IMR-90 (cell line): ENCODE measurements at regions not wholly inside any gene's neighbourhood (a gene's known extent, or its start where the extent isn't known, plus 50 kb on each side); places are given as distances from the start of the nearest gene placed in this dataset.

Source experiments
- ATAC-seq: fragments of 200-7000 bp; cut with Tn5 transposase; 2 replicates; pipeline ENCODE4 v1.9.1; 2020; ENCODE audit warnings: low read depth, mild to moderate bottlenecking, moderate library complexity
- BruUV-seq: library from RNA; stranded (reverse); fragments of 400-500 nt; replicated peaks from 2 replicates; lab custom pipeline; 2021; lab: Mats Ljungman, UMichigan
- CTCF ChIA-PET: fragments of 300-600 bp; formaldehyde crosslinking; extraction: SDS; loops from one replicate; lab custom pipeline; 2021; ENCODE audit warnings: antibody characterized with exemption; lab: Yijun Ruan, JAX
- POLR2A ChIA-PET: fragments of 300-600 bp; sonication (Branson Sonifier 250); formaldehyde crosslinking; loops from one replicate; lab custom pipeline; 2022; ENCODE audit warnings: antibody characterized with exemption; ENCODE audit not compliant: unreplicated experiment; lab: Charles Lee
- DNase-seq: peaks from one replicate; pipeline ENCODE4 v3.0.0; 2013
- H2AFZ ChIP-seq: replicated peaks from 2 replicates; pipeline ENCODE3; 2013; ENCODE audit warnings: low read length, mild to moderate bottlenecking; ENCODE audit not compliant: poor library complexity
- H2AK5ac ChIP-seq: 2 replicates; pipeline ENCODE4 v1.6.1; 2013; ENCODE audit warnings: low read depth, low read length, inconsistent platforms
- H2AK9ac ChIP-seq: replicated peaks from 2 replicates; pipeline ENCODE3; 2013; ENCODE audit warnings: mild to moderate bottlenecking, low read depth, low read length, moderate library complexity; ENCODE audit not compliant: poor library complexity
- H2BK120ac ChIP-seq: 2 replicates; pipeline ENCODE4 v1.6.1; 2013; ENCODE audit warnings: low read depth, low read length, inconsistent platforms
- H2BK15ac ChIP-seq: 3 replicates; pipeline ENCODE4 v1.6.1; 2013; ENCODE audit warnings: low read depth, low read length, inconsistent platforms
- H2BK20ac ChIP-seq: 2 replicates; pipeline ENCODE4 v1.6.1; 2013; ENCODE audit warnings: low read depth, mild to moderate bottlenecking, inconsistent platforms, low read length, moderate library complexity
- H2BK5ac ChIP-seq: 2 replicates; pipeline ENCODE4 v1.6.1; 2013; ENCODE audit warnings: mild to moderate bottlenecking, low read depth, low read length, inconsistent platforms; ENCODE audit not compliant: poor library complexity, severe bottlenecking
- H3K14ac ChIP-seq: replicated peaks from 2 replicates; pipeline ENCODE4 v1.6.1; 2013; ENCODE audit warnings: low read depth, low read length, inconsistent platforms
- H3K18ac ChIP-seq: 2 replicates; pipeline ENCODE4 v1.6.1; 2013; ENCODE audit warnings: low read depth, low read length, control low read depth
- H3K23ac ChIP-seq: 2 replicates; pipeline ENCODE4 v1.6.1; 2013; ENCODE audit warnings: low read depth, low read length, inconsistent platforms
- H3K27ac ChIP-seq: 2 replicates; pipeline ENCODE4 v1.5.1; 2013; ENCODE audit warnings: mild to moderate bottlenecking, control low read depth, low read length; ENCODE audit not compliant: insufficient read depth
- H3K27me3 ChIP-seq: 2 replicates; pipeline ENCODE4 v1.6.1; 2013; ENCODE audit warnings: low read length; ENCODE audit not compliant: control insufficient read depth, insufficient read depth
- H3K36me3 ChIP-seq: 2 replicates; pipeline ENCODE4 v1.6.1; 2013; ENCODE audit warnings: low read length, mixed read lengths; ENCODE audit not compliant: control insufficient read depth, insufficient read depth
- H3K4ac ChIP-seq: 2 replicates; pipeline ENCODE4 v1.6.1; 2013; ENCODE audit warnings: low read depth, low read length, inconsistent platforms
- H3K4me1 ChIP-seq: 2 replicates; pipeline ENCODE4 v1.6.1; 2013; ENCODE audit warnings: low read length, mixed read lengths; ENCODE audit not compliant: control insufficient read depth, insufficient read depth
- H3K4me2 ChIP-seq: 2 replicates; pipeline ENCODE4 v1.6.1; 2013; ENCODE audit warnings: low read depth, mild to moderate bottlenecking, control low read depth, low read length, moderate library complexity
- H3K4me3 ChIP-seq: 2 replicates; pipeline ENCODE4 v1.5.1; 2013; ENCODE audit warnings: low read depth, mild to moderate bottlenecking, control low read depth, low read length, moderate library complexity; ENCODE audit not compliant: insufficient read depth
- H3K56ac ChIP-seq: 2 replicates; pipeline ENCODE4 v1.6.1; 2013; ENCODE audit warnings: low read length, inconsistent platforms; ENCODE audit not compliant: insufficient read depth; ENCODE audit errors: extremely low read depth
- H3K79me1 ChIP-seq, 2 experiments: 2 replicates each; pipeline ENCODE4 v1.6.1; 2013; ENCODE audit warnings: low read length in 2 of 2, inconsistent platforms in 1 of 2, low read depth in 1 of 2
- H3K9ac ChIP-seq: 2 replicates; pipeline ENCODE4 v1.6.1; 2013; ENCODE audit warnings: low read depth, low read length, control low read depth
- H3K9me1 ChIP-seq: 2 replicates; pipeline ENCODE4 v1.6.1; 2013; ENCODE audit warnings: low read length, inconsistent platforms; ENCODE audit not compliant: insufficient read depth
- H3K9me3 ChIP-seq: 2 replicates; pipeline ENCODE4 v1.6.1; 2013; ENCODE audit warnings: low read length; ENCODE audit not compliant: control insufficient read depth, insufficient read depth
- H4K20me1 ChIP-seq: 2 replicates; pipeline ENCODE4 v1.6.1; 2013; ENCODE audit warnings: low read length, inconsistent platforms; ENCODE audit not compliant: insufficient read depth
- H4K5ac ChIP-seq: 2 replicates; pipeline ENCODE4 v1.6.1; 2013; ENCODE audit warnings: mild to moderate bottlenecking, low read depth, low read length, control low read depth
- H4K8ac ChIP-seq, 2 experiments: 2 replicates each; pipeline ENCODE4 v1.6.1; 2013; ENCODE audit warnings: low read depth in 2 of 2, low read length in 2 of 2, control low read depth in 1 of 2, inconsistent platforms in 1 of 2
- H4K91ac ChIP-seq: 2 replicates; pipeline ENCODE4 v1.6.1; 2013; ENCODE audit warnings: low read depth, low read length, inconsistent platforms; ENCODE audit not compliant: insufficient read depth
- BHLHE40 ChIP-seq: fragments of 150-350 bp; IDR thresholded peaks from 2 replicates; pipeline ENCODE4 v1.6.1; 2016; ENCODE audit warnings: mild to moderate bottlenecking, low read depth, low read length
- CEBPB ChIP-seq: IDR thresholded peaks from 2 replicates; pipeline ENCODE4 v1.6.1; 2012; ENCODE audit warnings: low read depth, low read length, improper control_type of control experiment
- MAFK ChIP-seq: IDR thresholded peaks from 2 replicates; pipeline ENCODE4 v1.6.1; 2012; ENCODE audit warnings: low read depth, low read length, improper control_type of control experiment
- RFX5 ChIP-seq: IDR thresholded peaks from 2 replicates; pipeline ENCODE4 v1.8.0; 2012; ENCODE audit warnings: low read depth, mild to moderate bottlenecking, low read length, moderate library complexity
- SMC3 ChIP-seq: fragments of 150-350 bp; IDR thresholded peaks from 2 replicates; pipeline ENCODE4 v1.6.1; 2016; ENCODE audit warnings: low read depth, mild to moderate bottlenecking, antibody characterized with exemption, low read length, moderate library complexity
- WGBS, 2 experiments: methylation state at CpG; one replicate each; pipeline versions ENCODE4 v1.1.5 to v1.1.7; 2013; ENCODE audit warnings: missing lambda C conversion rate in 2 of 2; ENCODE audit not compliant: insufficient read length in 1 of 2; ENCODE audit errors: extremely low coverage in 2 of 2; 5-methylcytosine and 5-hydroxymethylcytosine counted together
- dilution Hi-C: fragments of 300-500 bp; cut with HindIII; formaldehyde crosslinking; loops from one replicate; pipeline ENCODE4 v1.14.3; 2018; ENCODE audit warnings: low sequenced_read_pairs; ENCODE audit not compliant: unreplicated experiment
- in situ Hi-C: fragments of 300-500 bp; cut with MboI; formaldehyde crosslinking; loops from 3 replicates; pipeline ENCODE4 v1.14.3; 2019; ENCODE audit warnings: low sequenced_read_pairs, inconsistent platforms, mixed read lengths
- intact Hi-C: fragments of 100-400 bp; cut with micrococcal nuclease; formaldehyde crosslinking; loops from 2 replicates; pipeline ENCODE4 v1.10.0; 2022

DNA sequence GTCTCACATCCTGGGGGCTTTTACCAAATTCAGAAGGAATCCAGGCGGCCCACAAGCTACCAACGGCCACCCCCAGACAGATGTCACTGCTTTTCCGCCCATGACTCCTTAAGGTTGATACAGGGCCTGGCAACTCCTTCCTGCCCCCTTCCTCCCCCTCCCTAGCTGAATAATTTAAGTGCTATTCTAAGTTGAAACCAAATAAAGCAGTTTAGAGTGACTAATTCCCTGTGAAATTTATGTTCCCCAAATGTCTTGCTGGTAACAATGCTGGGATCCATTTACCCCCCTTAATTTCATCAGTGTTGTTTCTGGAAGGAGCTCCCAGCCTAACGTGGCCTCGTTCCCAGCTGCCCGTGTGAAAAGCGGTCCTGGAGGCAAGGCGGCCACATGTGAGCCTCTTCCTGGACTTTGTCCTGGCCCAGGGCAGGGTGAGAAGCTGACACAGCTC is 109.6 kb downstream of the TMEM130 start:
- Histone ChIP-seq H3K4me3 (no peak overlapping the region), H3K9me1 (no peaks in the 10 kb centered on the region), H2AFZ (no peak overlapping the region), H3K56ac (no peak overlapping the region), H3K4ac (no peak overlapping the region), H2AK9ac (no peak overlapping the region), H2AK5ac (no peak overlapping the region), H2BK120ac (no peak overlapping the region), H3K27ac (no peak overlapping the region), H3K27me3 (no peaks in the 10 kb centered on the region), H3K9ac (no peak overlapping the region), H4K5ac (no peak overlapping the region), H3K4me1 (no peaks in the 10 kb centered on the region), H4K20me1 (no peaks in the 10 kb centered on the region), H2BK15ac (no peak overlapping the region), H2BK20ac (no peak overlapping the region), H3K4me2 (no peak overlapping the region), H2BK5ac (no peak overlapping the region), H3K23ac (no peak overlapping the region), H3K18ac (no peak overlapping the region), H3K14ac (no peak overlapping the region), H4K91ac (no peak overlapping the region), H3K79me1 (no peaks in the 10 kb centered on the region), H3K9me3 (peaks cover 5% of the 10 kb centered on the region; the same call in 1 of the 2 replicates), H4K8ac (no peak overlapping the region), H3K36me3 (no peaks in the 10 kb centered on the region)
- in situ Hi-C loops = no loop called here
- dilution Hi-C loops = no loop called here
- ATAC-seq = no peak
- 50% methylated on average over 3 of the region's 8 CpGs; no CpG with 5 or more reads in 1 of the 2 experiments for WGBS, 2 experiments
- POLR2A ChIA-PET = no interaction called here
- TF ChIP-seq CEBPB = no peak
- no peak for TF ChIP-seq SMC3
- TF ChIP-seq BHLHE40 = no peak
- no peak for TF ChIP-seq RFX5
- TF ChIP-seq MAFK = no peak
- CTCF ChIA-PET = no interaction called here
- intact Hi-C loops = no loop called here
- no TSS peak for BruUV-seq
- DNase-seq = no peak
